ENCODE measurements at regions not wholly inside any gene's neighbourhood (a gene's known extent, or its start where the extent isn't known, plus 50 kb on each side); places are given as distances from the start of the nearest gene placed in this dataset.
"Not testable (repeated sequence)": the region's sequence is repeated elsewhere in the genome, so short reads cannot be mapped to it uniquely, and the experiment has no call there.

DNA sequence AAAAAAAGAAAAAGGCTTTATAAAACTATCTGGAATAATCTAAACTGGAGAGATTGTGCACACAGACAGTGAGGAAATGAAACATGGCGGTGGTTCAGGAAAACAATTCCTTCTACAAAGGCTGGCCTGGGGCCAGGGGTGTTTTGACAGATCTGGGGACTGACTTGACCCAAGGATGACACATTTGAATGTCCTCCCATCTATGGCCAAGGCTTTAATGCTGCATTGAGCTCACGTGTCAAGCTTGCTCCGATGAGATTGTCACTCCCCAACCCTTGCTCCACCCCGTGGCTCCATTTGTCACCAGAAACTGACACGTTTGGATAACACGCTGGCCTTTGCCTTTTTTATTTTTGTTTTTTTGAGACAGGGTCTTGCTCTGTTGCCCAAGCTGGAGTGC is 156.1 kb downstream of the ZFP64 start:
- Mint-ChIP-seq H3K4me3 (ENCODE audit: low read depth, unreplicated experiment) (no peak overlapping the region), H3K36me3 (ENCODE audit: insufficient read depth, unreplicated experiment) (no peaks in the 10 kb centered on the region), H3K27me3 (ENCODE audit: unreplicated experiment) (no peaks in the 10 kb centered on the region), H3K27ac (ENCODE audit: unreplicated experiment) (no peak overlapping the region), H3K4me1 (ENCODE audit: low read depth, unreplicated experiment) (peaks cover 7% of the 10 kb centered on the region), H3K9me3 (ENCODE audit: low read depth, unreplicated experiment) (no peaks in the 10 kb centered on the region)
- TF ChIP-seq, protein P1, sequence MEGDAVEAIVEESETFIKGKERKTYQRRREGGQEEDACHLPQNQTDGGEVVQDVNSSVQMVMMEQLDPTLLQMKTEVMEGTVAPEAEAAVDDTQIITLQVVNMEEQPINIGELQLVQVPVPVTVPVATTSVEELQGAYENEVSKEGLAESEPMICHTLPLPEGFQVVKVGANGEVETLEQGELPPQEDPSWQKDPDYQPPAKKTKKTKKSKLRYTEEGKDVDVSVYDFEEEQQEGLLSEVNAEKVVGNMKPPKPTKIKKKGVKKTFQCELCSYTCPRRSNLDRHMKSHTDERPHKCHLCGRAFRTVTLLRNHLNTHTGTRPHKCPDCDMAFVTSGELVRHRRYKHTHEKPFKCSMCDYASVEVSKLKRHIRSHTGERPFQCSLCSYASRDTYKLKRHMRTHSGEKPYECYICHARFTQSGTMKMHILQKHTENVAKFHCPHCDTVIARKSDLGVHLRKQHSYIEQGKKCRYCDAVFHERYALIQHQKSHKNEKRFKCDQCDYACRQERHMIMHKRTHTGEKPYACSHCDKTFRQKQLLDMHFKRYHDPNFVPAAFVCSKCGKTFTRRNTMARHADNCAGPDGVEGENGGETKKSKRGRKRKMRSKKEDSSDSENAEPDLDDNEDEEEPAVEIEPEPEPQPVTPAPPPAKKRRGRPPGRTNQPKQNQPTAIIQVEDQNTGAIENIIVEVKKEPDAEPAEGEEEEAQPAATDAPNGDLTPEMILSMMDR (IDR thresholded peaks at IDR 0.05; ENCODE audit: unreplicated experiment), result no peak
- intact Hi-C loops (cut with micrococcal nuclease; ENCODE audit: unreplicated experiment), result no loop called here
- no peak for DNase-seq
- no TSS peak for BruUV-seq (replicated peaks)
- CTCF ChIA-PET, result no interaction called here

- intact Hi-C loops (cut with micrococcal nuclease; ENCODE audit: unreplicated experiment), result no loop called here
- BruUV-seq (replicated peaks), result no TSS peak
- TF ChIP-seq, protein P1 (IDR thresholded peaks at IDR 0.05; ENCODE audit: unreplicated experiment), result no peak
- no peaks in the 10 kb centered on the region for H3K9me3 Mint-ChIP-seq (ENCODE audit: low read depth, unreplicated experiment)
- peaks cover 1% of the 10 kb centered on the region for H3K4me1 Mint-ChIP-seq (ENCODE audit: low read depth, unreplicated experiment)
- H3K4me3 Mint-ChIP-seq (ENCODE audit: low read depth, unreplicated experiment), result no peak overlapping the region
- DNase-seq, result no peak
- no peaks in the 10 kb centered on the region for H3K36me3 Mint-ChIP-seq (ENCODE audit: insufficient read depth, unreplicated experiment)
- H3K27me3 Mint-ChIP-seq (ENCODE audit: unreplicated experiment), result no peaks in the 10 kb centered on the region
- CTCF ChIA-PET, result interaction anchor here (0.5 to 0.7 kb wide), 2 partner anchors 17 to 334 kb away, joined by 3 read pairs; no protein-coding TSS in a partner anchor
- no peak overlapping the region for H3K27ac Mint-ChIP-seq (ENCODE audit: unreplicated experiment)
These were observed 157.0 kb downstream of the ZFP64 start for GRCh38 chr20:52034581-52034980.

GRCh38 chr20:52033313-52033712 is 158.3 kb downstream of the ZFP64 start:
- no peak overlapping the region for H3K4me3 Mint-ChIP-seq (ENCODE audit: low read depth, unreplicated experiment)
- H3K27me3 Mint-ChIP-seq (ENCODE audit: unreplicated experiment), result no peaks in the 10 kb centered on the region
- H3K9me3 Mint-ChIP-seq (ENCODE audit: low read depth, unreplicated experiment), result no peaks in the 10 kb centered on the region
- H3K27ac Mint-ChIP-seq (ENCODE audit: unreplicated experiment), result no peak overlapping the region
- H3K36me3 Mint-ChIP-seq (ENCODE audit: insufficient read depth, unreplicated experiment), result no peaks in the 10 kb centered on the region
- intact Hi-C loops (cut with micrococcal nuclease; ENCODE audit: unreplicated experiment), result no loop called here
- CTCF ChIA-PET, result no interaction called here
- DNase-seq, result no peak
- no peaks in the 10 kb centered on the region for H3K4me1 Mint-ChIP-seq (ENCODE audit: low read depth, unreplicated experiment)
- TF ChIP-seq, protein P1 (IDR thresholded peaks at IDR 0.05; ENCODE audit: unreplicated experiment), result no peak
- BruUV-seq (replicated peaks), result no TSS peak

DNA sequence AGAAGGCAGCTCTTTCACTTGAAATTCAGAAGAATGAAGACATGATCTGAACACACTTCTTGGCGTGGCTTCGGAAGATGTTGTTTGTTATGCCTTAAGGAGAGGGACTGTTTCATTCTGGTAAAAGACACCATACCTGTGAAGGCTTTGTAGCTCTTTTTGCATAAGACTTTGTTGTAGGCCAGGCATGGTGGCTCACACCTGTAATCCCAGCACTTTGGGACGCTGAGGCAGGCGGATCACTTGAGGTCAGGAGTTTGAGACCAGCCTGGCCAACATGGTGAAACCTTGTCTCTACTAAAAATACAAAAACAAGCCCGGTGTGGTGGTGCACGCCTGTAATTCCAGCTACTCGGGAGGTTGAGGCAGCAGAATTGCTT is 159.3 kb downstream of the ZFP64 start:
- H3K27me3 Mint-ChIP-seq (ENCODE audit: unreplicated experiment); H3K36me3 Mint-ChIP-seq (ENCODE audit: insufficient read depth, unreplicated experiment); DNase-seq; H3K4me1 Mint-ChIP-seq (ENCODE audit: low read depth, unreplicated experiment); intact Hi-C loops (cut with micrococcal nuclease; ENCODE audit: unreplicated experiment); H3K27ac Mint-ChIP-seq (ENCODE audit: unreplicated experiment); BruUV-seq (replicated peaks); H3K4me3 Mint-ChIP-seq (ENCODE audit: low read depth, unreplicated experiment); H3K9me3 Mint-ChIP-seq (ENCODE audit: low read depth, unreplicated experiment): not testable (repeated sequence)
- CTCF ChIA-PET, result interaction anchor here (1.2 kb wide), 1 partner anchor 16 kb away, joined by 4 read pairs; no protein-coding TSS in a partner anchor

GRCh38 chr20:52031563-52032303 is 159.8 kb downstream of the ZFP64 start:
- Mint-ChIP-seq H3K9me3 (ENCODE audit: low read depth, unreplicated experiment) (no peaks in the 10 kb centered on the region), H3K4me1 (ENCODE audit: low read depth, unreplicated experiment) (no peaks in the 10 kb centered on the region), H3K27ac (ENCODE audit: unreplicated experiment) (no peak overlapping the region), H3K4me3 (ENCODE audit: low read depth, unreplicated experiment) (no peak overlapping the region), H3K36me3 (ENCODE audit: insufficient read depth, unreplicated experiment) (no peaks in the 10 kb centered on the region), H3K27me3 (ENCODE audit: unreplicated experiment) (no peaks in the 10 kb centered on the region)
- intact Hi-C loops (cut with micrococcal nuclease; ENCODE audit: unreplicated experiment), result no loop called here
- no TSS peak for BruUV-seq (replicated peaks)
- TF ChIP-seq, protein P1 (IDR thresholded peaks at IDR 0.05; ENCODE audit: unreplicated experiment), result no peak
- CTCF ChIA-PET, result interaction anchor here (0.5 to 1.2 kb wide), 2 partner anchors 16 to 250 kb away, joined by 4 read pairs; no protein-coding TSS in a partner anchor
- DNase-seq, result no peak
